ENCODE measurements at regions not wholly inside any gene's neighbourhood (a gene's known extent, or its start where the extent isn't known, plus 50 kb on each side); places are given as distances from the start of the nearest gene placed in this dataset.

DNA sequence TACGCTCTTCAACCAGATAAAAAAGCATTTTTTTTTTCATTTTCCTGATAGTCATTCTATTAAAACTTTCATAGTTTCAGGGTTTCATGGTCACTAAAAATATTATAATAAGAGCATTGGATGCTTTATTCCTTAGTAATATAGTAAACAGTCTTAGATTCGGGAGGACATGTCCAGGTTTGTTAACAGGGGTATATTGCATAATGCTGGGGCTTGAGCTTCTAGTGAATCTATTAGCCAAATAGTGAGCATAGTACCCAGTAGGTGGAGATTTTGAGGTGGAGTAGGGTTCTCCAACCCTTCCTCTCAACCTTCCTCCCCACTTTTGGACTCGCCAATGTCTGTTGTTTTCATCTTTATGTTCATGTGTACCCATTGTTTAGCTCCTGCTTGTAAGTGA lies 277.4 kb upstream of the RGS6 start:
- in situ Hi-C loops (cut with MboI; ENCODE audit: low sequenced_read_pairs) = no loop called here
- Histone ChIP-seq H3K14ac (replicated peaks; ENCODE audit: low read depth, low read length) (no peak overlapping the region), H3K27ac (ENCODE audit: insufficient read depth, low read length) (no peak overlapping the region), H2AK5ac (ENCODE audit: low read depth, low read length) (no peak overlapping the region), H3K23ac (ENCODE audit: low read depth, low read length) (no peak overlapping the region), H2AFZ (replicated peaks; ENCODE audit: low read length, poor library complexity) (no peak overlapping the region), H4K8ac (ENCODE audit: low read depth in 2 of 2, low read length in 2 of 2) (no peak overlapping the region), H3K27me3 (ENCODE audit: control insufficient read depth, insufficient read depth, low read length) (no peaks in the 10 kb centered on the region), H2BK15ac (ENCODE audit: low read depth, low read length) (no peak overlapping the region), H3K4me2 (ENCODE audit: low read depth, low read length) (no peak overlapping the region), H3K36me3 (ENCODE audit: control insufficient read depth, insufficient read depth, low read length) (peaks cover 3% of the 10 kb centered on the region), H3K9me1 (ENCODE audit: insufficient read depth, low read length) (0 out of 2 replicates have a peak, but pooled peaks cover 3% of the 10 kb centered on the region), H2BK120ac (ENCODE audit: low read depth, low read length) (no peak overlapping the region), H2BK5ac (ENCODE audit: low read depth, low read length, poor library complexity, severe bottlenecking) (no peak overlapping the region), H3K4me3 (ENCODE audit: insufficient read depth, low read depth, low read length) (no peak overlapping the region), H4K5ac (ENCODE audit: low read depth, low read length) (no peak overlapping the region), H4K20me1 (ENCODE audit: insufficient read depth, low read length) (no peaks in the 10 kb centered on the region), H3K79me1 (ENCODE audit: low read depth in 1 of 2, low read length in 2 of 2) (peaks cover 9 to 21% of the 10 kb centered on the region in 2 experiments; a peak in 3 of 4 replicates), H2AK9ac (replicated peaks; ENCODE audit: low read depth, low read length, poor library complexity) (no peak overlapping the region), H3K4ac (ENCODE audit: low read depth, low read length) (no peak overlapping the region), H3K4me1 (ENCODE audit: control insufficient read depth, insufficient read depth, low read length) (peaks cover 14% of the 10 kb centered on the region), H3K9me3 (ENCODE audit: control insufficient read depth, insufficient read depth, low read length) (peaks cover 2% of the 10 kb centered on the region), H3K9ac (ENCODE audit: low read depth, low read length) (no peak overlapping the region), H2BK20ac (ENCODE audit: low read depth, low read length) (no peak overlapping the region), H4K91ac (ENCODE audit: insufficient read depth, low read depth, low read length) (no peak overlapping the region), H3K56ac (ENCODE audit: extremely low read depth, insufficient read depth, low read length) (no peak overlapping the region), H3K18ac (ENCODE audit: low read depth, low read length) (no peak overlapping the region)
- TF ChIP-seq CHD1 (IDR thresholded peaks at IDR 0.05; ENCODE audit: low read depth, low read length) (no peak), RCOR1 (IDR thresholded peaks at IDR 0.05; ENCODE audit: insufficient replicate concordance, low read length) (no peak), MAZ (IDR thresholded peaks at IDR 0.05; ENCODE audit: borderline replicate concordance, low read depth, low read length) (no peak), MAFK (IDR thresholded peaks at IDR 0.05; ENCODE audit: low read depth, low read length) (no peak), BHLHE40 (IDR thresholded peaks at IDR 0.05; ENCODE audit: low read depth, low read length) (no peak)
- no peak for ATAC-seq (ENCODE audit: low read depth)
- BruUV-seq (replicated peaks) = no TSS peak
- intact Hi-C loops (cut with micrococcal nuclease) = no loop called here
- DNase-seq = no peak
- ChIA-PET POLR2A (ENCODE audit: unreplicated experiment) (interaction anchor here (0.5 kb wide), 1 partner anchor 129 kb away, joined by 3 read pairs; no protein-coding TSS in a partner anchor), CTCF (interaction anchor here (0.5 kb wide), 1 partner anchor 64 kb away, joined by 3 read pairs; no protein-coding TSS in a partner anchor)
- dilution Hi-C loops (cut with HindIII; ENCODE audit: low sequenced_read_pairs, unreplicated experiment) = no loop called here
- WGBS, 2 experiments (ENCODE audit: extremely low coverage in 2 of 2, insufficient read length in 1 of 2) = no CpG with 5 or more reads among the region's 3 CpGs
